ENCODE measurements at regions not wholly inside any gene's neighbourhood (a gene's known extent, or its start where the extent isn't known, plus 50 kb on each side); places are given as distances from the start of the nearest gene placed in this dataset.

- WGBS, 2 donors = 58 to 60% methylated on average over 20 of the region's 20 CpGs
- no peak for ATAC-seq (ENCODE audit: low FRiP score)
- no peaks in the 10 kb centered on the region for H3K9me3 ChIP-seq (ENCODE audit: control insufficient read depth, low read length)
- H3K27ac ChIP-seq (ENCODE audit: low read depth in 1 of 2, low read length in 2 of 2) = no peak overlapping the region
- H3K27me3 ChIP-seq (ENCODE audit: control insufficient read depth in 1 of 2, insufficient read depth in 2 of 2, low read length in 1 of 2) = no peaks in the 10 kb centered on the region
- intact Hi-C loops (cut with DNase I) = no loop called here
- DNase-seq = peak in 1 of 2 donors; percentile 84
- H3K36me3 ChIP-seq (ENCODE audit: control insufficient read depth in 1 of 2, insufficient read depth in 2 of 2, low read length in 1 of 2) = no peaks in the 10 kb centered on the region
- H3K4me1 ChIP-seq (ENCODE audit: control insufficient read depth in 1 of 2, insufficient read depth in 2 of 2, low read length in 2 of 2) = no peaks in the 10 kb centered on the region
- H3K4me3 ChIP-seq (ENCODE audit: low read length in 2 of 2) = no peak overlapping the region
These were observed 203.8 kb downstream of the UACA start for GRCh38 chr15:70559265-70560239.

GRCh38 chr15:70558406-70559264 lies 204.7 kb downstream of the UACA start:
- WGBS, 2 donors = 86 to 88% methylated on average over 10 of the region's 10 CpGs
- peaks cover 0 to 2% of the 10 kb centered on the region in 2 donors for H3K27me3 ChIP-seq (ENCODE audit: control insufficient read depth in 1 of 2, insufficient read depth in 2 of 2, low read length in 1 of 2)
- no peaks in the 10 kb centered on the region for H3K4me1 ChIP-seq (ENCODE audit: control insufficient read depth in 1 of 2, insufficient read depth in 2 of 2, low read length in 2 of 2)
- intact Hi-C loops (cut with DNase I) = no loop called here
- H3K27ac ChIP-seq (ENCODE audit: low read depth in 1 of 2, low read length in 2 of 2) = no peak overlapping the region
- H3K4me3 ChIP-seq (ENCODE audit: low read length in 2 of 2) = no peak overlapping the region
- DNase-seq (no peak), ATAC-seq (ENCODE audit: low FRiP score) (no peak)
- no peaks in the 10 kb centered on the region for H3K9me3 ChIP-seq (ENCODE audit: control insufficient read depth, low read length)
- no peaks in the 10 kb centered on the region for H3K36me3 ChIP-seq (ENCODE audit: control insufficient read depth in 1 of 2, insufficient read depth in 2 of 2, low read length in 1 of 2)

- WGBS, 2 donors = 35 to 46% methylated on average over 3 of the region's 3 CpGs
- no peak overlapping the region for H3K4me3 ChIP-seq (ENCODE audit: low read length in 2 of 2)
- no peak for ATAC-seq (ENCODE audit: low FRiP score)
These were observed 205.7 kb downstream of the UACA start for GRCh38 chr15:70557521-70558258.

GRCh38 chr15:70556779-70557178 lies 206.6 kb downstream of the UACA start:
- 59 to 62% methylated on average over 7 of the region's 7 CpGs for WGBS, 2 donors
- DNase-seq (no peak), ATAC-seq (ENCODE audit: low FRiP score) (no peak)
- Histone ChIP-seq H3K27me3 (ENCODE audit: control insufficient read depth in 1 of 2, insufficient read depth in 2 of 2, low read length in 1 of 2) (peaks cover 0 to 2% of the 10 kb centered on the region in 2 donors), H3K36me3 (ENCODE audit: control insufficient read depth in 1 of 2, insufficient read depth in 2 of 2, low read length in 1 of 2) (no peaks in the 10 kb centered on the region), H3K4me1 (ENCODE audit: control insufficient read depth in 1 of 2, insufficient read depth in 2 of 2, low read length in 2 of 2) (no peaks in the 10 kb centered on the region), H3K9me3 (ENCODE audit: control insufficient read depth, low read length) (no peaks in the 10 kb centered on the region), H3K27ac (ENCODE audit: low read depth in 1 of 2, low read length in 2 of 2) (no peak overlapping the region), H3K4me3 (ENCODE audit: low read length in 2 of 2) (no peak overlapping the region)
- intact Hi-C loops (cut with DNase I) = no loop called here

More at GRCh38 chr15:70557521-70558258, 205.7 kb downstream of the UACA start:
- H3K4me1 ChIP-seq (ENCODE audit: control insufficient read depth in 1 of 2, insufficient read depth in 2 of 2, low read length in 2 of 2) = no peaks in the 10 kb centered on the region
- no peaks in the 10 kb centered on the region for H3K9me3 ChIP-seq (ENCODE audit: control insufficient read depth, low read length)
- no peak for DNase-seq
- no peaks in the 10 kb centered on the region for H3K36me3 ChIP-seq (ENCODE audit: control insufficient read depth in 1 of 2, insufficient read depth in 2 of 2, low read length in 1 of 2)
- intact Hi-C loops (cut with DNase I) = no loop called here
- H3K27ac ChIP-seq (ENCODE audit: low read depth in 1 of 2, low read length in 2 of 2) = no peak overlapping the region
- peaks cover 0 to 2% of the 10 kb centered on the region in 2 donors for H3K27me3 ChIP-seq (ENCODE audit: control insufficient read depth in 1 of 2, insufficient read depth in 2 of 2, low read length in 1 of 2)

GRCh38 chr15:70556151-70556741 lies 207.1 kb downstream of the UACA start:
- intact Hi-C loops (cut with DNase I) = no loop called here
- WGBS, 2 donors = 78 to 83% methylated on average over 4 of the region's 4 CpGs
- Histone ChIP-seq H3K27me3 (ENCODE audit: control insufficient read depth in 1 of 2, insufficient read depth in 2 of 2, low read length in 1 of 2) (peaks cover 0 to 2% of the 10 kb centered on the region in 2 donors), H3K4me3 (ENCODE audit: low read length in 2 of 2) (no peak overlapping the region), H3K27ac (ENCODE audit: low read depth in 1 of 2, low read length in 2 of 2) (no peak overlapping the region), H3K4me1 (ENCODE audit: control insufficient read depth in 1 of 2, insufficient read depth in 2 of 2, low read length in 2 of 2) (no peaks in the 10 kb centered on the region), H3K9me3 (ENCODE audit: control insufficient read depth, low read length) (no peaks in the 10 kb centered on the region), H3K36me3 (ENCODE audit: control insufficient read depth in 1 of 2, insufficient read depth in 2 of 2, low read length in 1 of 2) (no peaks in the 10 kb centered on the region)
- ATAC-seq (ENCODE audit: low FRiP score) = no peak
- DNase-seq = no peak

GRCh38 chr15:70555713-70556112 lies 207.6 kb downstream of the UACA start:
- intact Hi-C loops (cut with DNase I) = no loop called here
- WGBS, 2 donors = 86 to 97% methylated on average over 3 of the region's 3 CpGs
- no peak for DNase-seq
- ATAC-seq (ENCODE audit: low FRiP score) = no peak
- H3K27ac ChIP-seq (ENCODE audit: low read depth in 1 of 2, low read length in 2 of 2) = no peak overlapping the region
- no peaks in the 10 kb centered on the region for H3K36me3 ChIP-seq (ENCODE audit: control insufficient read depth in 1 of 2, insufficient read depth in 2 of 2, low read length in 1 of 2)
- no peaks in the 10 kb centered on the region for H3K4me1 ChIP-seq (ENCODE audit: control insufficient read depth in 1 of 2, insufficient read depth in 2 of 2, low read length in 2 of 2)
- H3K27me3 ChIP-seq (ENCODE audit: control insufficient read depth in 1 of 2, insufficient read depth in 2 of 2, low read length in 1 of 2) = peaks cover 0 to 2% of the 10 kb centered on the region in 2 donors
- H3K9me3 ChIP-seq (ENCODE audit: control insufficient read depth, low read length) = no peaks in the 10 kb centered on the region
- H3K4me3 ChIP-seq (ENCODE audit: low read length in 2 of 2) = no peak overlapping the region

- H3K27ac ChIP-seq (ENCODE audit: low read depth in 1 of 2, low read length in 2 of 2) = no peak overlapping the region
- no peak for ATAC-seq (ENCODE audit: low FRiP score)
- H3K4me3 ChIP-seq (ENCODE audit: low read length in 2 of 2) = no peak overlapping the region
- H3K27me3 ChIP-seq (ENCODE audit: control insufficient read depth in 1 of 2, insufficient read depth in 2 of 2, low read length in 1 of 2) = no peaks in the 10 kb centered on the region
- no peak for DNase-seq
- intact Hi-C loops (cut with DNase I) = no loop called here
- H3K9me3 ChIP-seq (ENCODE audit: control insufficient read depth, low read length) = no peaks in the 10 kb centered on the region
- no peaks in the 10 kb centered on the region for H3K36me3 ChIP-seq (ENCODE audit: control insufficient read depth in 1 of 2, insufficient read depth in 2 of 2, low read length in 1 of 2)
- H3K4me1 ChIP-seq (ENCODE audit: control insufficient read depth in 1 of 2, insufficient read depth in 2 of 2, low read length in 2 of 2) = no peaks in the 10 kb centered on the region
These were observed 215.4 kb downstream of the UACA start for GRCh38 chr15:70547846-70548487.

- Histone ChIP-seq H3K4me1 (ENCODE audit: control insufficient read depth in 1 of 2, insufficient read depth in 2 of 2, low read length in 2 of 2) (no peaks in the 10 kb centered on the region), H3K36me3 (ENCODE audit: control insufficient read depth in 1 of 2, insufficient read depth in 2 of 2, low read length in 1 of 2) (no peaks in the 10 kb centered on the region), H3K9me3 (ENCODE audit: control insufficient read depth, low read length) (no peaks in the 10 kb centered on the region), H3K27me3 (ENCODE audit: control insufficient read depth in 1 of 2, insufficient read depth in 2 of 2, low read length in 1 of 2) (no peaks in the 10 kb centered on the region), H3K27ac (ENCODE audit: low read depth in 1 of 2, low read length in 2 of 2) (no peak overlapping the region), H3K4me3 (ENCODE audit: low read length in 2 of 2) (no peak overlapping the region)
- DNase-seq (no peak), ATAC-seq (ENCODE audit: low FRiP score) (no peak)
- 97 to 98% methylated on average over 2 of the region's 2 CpGs for WGBS, 2 donors
- intact Hi-C loops (cut with DNase I) = no loop called here
These were observed 217.8 kb downstream of the UACA start for GRCh38 chr15:70545526-70545925.

All from aorta (tissue), 5 donors.